Gastroesophageal sphincter (tissue), 3 donors: ENCODE measurements at regions not wholly inside any gene's neighbourhood (a gene's known extent, or its start where the extent isn't known, plus 50 kb on each side); places are given as distances from the start of the nearest gene placed in this dataset.

Experiments used
- CTCF ChIP-seq, 4 experiments: fragments of 200-600 bp in 2 of 4; fragments of 450-650 bp in 2 of 4; sonication (generic) in 1 of 4; IDR thresholded peaks; one replicate each; pipeline ENCODE4 v1.5.1; 2017 to 2019; ENCODE audit warnings: antibody characterized with exemption in 4 of 4, mild to moderate bottlenecking in 2 of 4, moderate library complexity in 2 of 4
- POLR2A ChIP-seq, 2 donors: fragments of 450-650 bp; IDR thresholded peaks; one replicate each; pipeline ENCODE4 v1.6.1; 2017; ENCODE audit warnings: antibody characterized with exemption in 2 of 2, mild to moderate bottlenecking in 2 of 2, moderate library complexity in 1 of 2

GRCh38 chr4:32841217-32841616 lies 2121.0 kb downstream of the PCDH7 start:
- TF ChIP-seq POLR2A (IDR thresholded peaks at IDR 0.05) (no peak), CTCF (IDR thresholded peaks at IDR 0.05) (no peak)
